ENCODE measurements at regions not wholly inside any gene's neighbourhood (a gene's known extent, or its start where the extent isn't known, plus 50 kb on each side); places are given as distances from the start of the nearest gene placed in this dataset.

DNA sequence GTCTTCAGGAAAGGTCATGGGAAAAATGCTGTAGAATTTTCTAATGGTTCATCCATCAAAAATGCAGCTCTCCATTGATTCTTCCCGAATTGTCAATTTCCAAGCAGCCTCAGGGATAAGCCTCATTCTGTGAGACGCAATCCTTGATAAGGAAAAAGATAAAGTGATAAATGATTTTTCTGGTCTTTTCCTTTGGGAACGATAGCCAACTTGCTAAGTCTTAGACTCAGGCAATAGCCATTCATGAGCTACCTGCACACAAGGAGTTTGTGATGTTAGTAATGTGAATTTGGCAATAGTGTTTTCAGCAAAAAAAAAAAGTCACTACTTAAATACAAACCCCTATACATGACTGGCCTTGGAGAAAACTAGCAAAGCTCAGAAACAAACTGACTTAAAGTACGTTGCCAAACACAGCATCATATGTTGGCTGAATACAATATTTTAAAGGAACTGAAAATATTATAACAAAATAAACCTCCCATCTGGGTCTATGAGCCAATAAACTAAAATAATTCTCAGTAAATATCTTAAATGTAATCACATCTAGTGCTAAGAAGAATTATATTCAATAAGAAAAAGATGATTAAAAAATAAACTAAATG is 75.5 kb downstream of the KLF6 start:
- TF ChIP-seq, protein P1, sequence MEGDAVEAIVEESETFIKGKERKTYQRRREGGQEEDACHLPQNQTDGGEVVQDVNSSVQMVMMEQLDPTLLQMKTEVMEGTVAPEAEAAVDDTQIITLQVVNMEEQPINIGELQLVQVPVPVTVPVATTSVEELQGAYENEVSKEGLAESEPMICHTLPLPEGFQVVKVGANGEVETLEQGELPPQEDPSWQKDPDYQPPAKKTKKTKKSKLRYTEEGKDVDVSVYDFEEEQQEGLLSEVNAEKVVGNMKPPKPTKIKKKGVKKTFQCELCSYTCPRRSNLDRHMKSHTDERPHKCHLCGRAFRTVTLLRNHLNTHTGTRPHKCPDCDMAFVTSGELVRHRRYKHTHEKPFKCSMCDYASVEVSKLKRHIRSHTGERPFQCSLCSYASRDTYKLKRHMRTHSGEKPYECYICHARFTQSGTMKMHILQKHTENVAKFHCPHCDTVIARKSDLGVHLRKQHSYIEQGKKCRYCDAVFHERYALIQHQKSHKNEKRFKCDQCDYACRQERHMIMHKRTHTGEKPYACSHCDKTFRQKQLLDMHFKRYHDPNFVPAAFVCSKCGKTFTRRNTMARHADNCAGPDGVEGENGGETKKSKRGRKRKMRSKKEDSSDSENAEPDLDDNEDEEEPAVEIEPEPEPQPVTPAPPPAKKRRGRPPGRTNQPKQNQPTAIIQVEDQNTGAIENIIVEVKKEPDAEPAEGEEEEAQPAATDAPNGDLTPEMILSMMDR (IDR thresholded peaks at IDR 0.05), result no peak
- no peak for TF ChIP-seq POLR2A (IDR thresholded peaks at IDR 0.05)
- TF ChIP-seq POLR2AphosphoS5 (IDR thresholded peaks at IDR 0.05), result no peak
- TF ChIP-seq EP300 (IDR thresholded peaks at IDR 0.05), result no peak

Data from suprapubic skin (tissue), 4 donors.